ENCODE measurements at regions not wholly inside any gene's neighbourhood (a gene's known extent, or its start where the extent isn't known, plus 50 kb on each side); places are given as distances from the start of the nearest gene placed in this dataset.
"Not testable (repeated sequence)": the region's sequence is repeated elsewhere in the genome, so short reads cannot be mapped to it uniquely, and the experiment has no call there.

DNA sequence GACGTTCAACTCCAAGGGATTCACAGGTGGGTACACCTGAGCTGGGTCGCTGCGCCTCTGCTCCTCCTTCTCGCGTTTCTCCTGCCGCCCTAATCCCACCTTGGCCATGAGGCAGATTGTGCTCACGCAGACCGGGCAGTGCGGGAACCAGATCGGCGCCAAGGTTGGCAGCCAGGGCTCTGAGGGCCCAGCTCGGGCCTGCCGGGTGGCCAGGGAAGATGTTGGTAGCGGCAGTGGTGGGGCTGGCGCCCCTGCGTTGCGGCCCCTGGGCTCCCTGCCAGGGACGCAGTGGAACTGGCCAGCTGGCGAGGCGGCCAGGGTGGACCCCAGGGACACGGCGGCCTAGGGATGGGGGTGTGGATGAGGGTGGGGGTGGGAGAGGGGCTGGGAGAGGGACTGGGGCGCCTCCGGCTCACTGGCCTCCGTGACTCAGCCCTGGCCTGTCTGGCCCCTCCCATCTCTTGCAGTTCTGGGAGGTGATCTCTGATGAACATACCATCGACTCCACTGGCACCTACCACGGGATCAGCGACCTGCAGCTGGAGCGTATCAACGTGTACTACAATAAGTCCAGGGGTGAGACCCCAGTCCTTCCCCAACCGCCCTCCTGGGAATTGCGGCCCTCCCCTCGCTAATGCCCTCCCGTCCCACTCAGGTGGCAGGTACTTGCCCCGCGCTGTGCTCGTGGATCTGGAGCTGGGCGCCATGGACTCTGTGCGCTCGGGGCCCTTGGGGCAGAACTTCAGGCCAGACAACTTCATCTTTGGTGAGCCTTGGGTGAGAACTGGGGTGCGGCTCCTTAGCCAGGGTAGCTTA, 114.9 kb upstream of the ALG10B start:
- CTCF ChIA-PET = no interaction called here
- Mint-ChIP-seq H3K4me1 (ENCODE audit: insufficient read depth, unreplicated experiment) (no peaks in the 10 kb centered on the region), H3K4me3 (ENCODE audit: unreplicated experiment) (no peak overlapping the region), H3K27ac (ENCODE audit: low read depth, unreplicated experiment) (no peak overlapping the region), H3K36me3 (ENCODE audit: insufficient read depth, unreplicated experiment) (no peaks in the 10 kb centered on the region), H3K27me3 (ENCODE audit: insufficient read depth, unreplicated experiment) (no peaks in the 10 kb centered on the region), H3K9me3 (ENCODE audit: unreplicated experiment) (no peaks in the 10 kb centered on the region)
- POLR2A ChIA-PET = interaction anchor here (0.6 kb wide), 1 partner anchor 10 kb away, joined by 3 read pairs; no protein-coding TSS in a partner anchor
- TF ChIP-seq, protein P1, sequence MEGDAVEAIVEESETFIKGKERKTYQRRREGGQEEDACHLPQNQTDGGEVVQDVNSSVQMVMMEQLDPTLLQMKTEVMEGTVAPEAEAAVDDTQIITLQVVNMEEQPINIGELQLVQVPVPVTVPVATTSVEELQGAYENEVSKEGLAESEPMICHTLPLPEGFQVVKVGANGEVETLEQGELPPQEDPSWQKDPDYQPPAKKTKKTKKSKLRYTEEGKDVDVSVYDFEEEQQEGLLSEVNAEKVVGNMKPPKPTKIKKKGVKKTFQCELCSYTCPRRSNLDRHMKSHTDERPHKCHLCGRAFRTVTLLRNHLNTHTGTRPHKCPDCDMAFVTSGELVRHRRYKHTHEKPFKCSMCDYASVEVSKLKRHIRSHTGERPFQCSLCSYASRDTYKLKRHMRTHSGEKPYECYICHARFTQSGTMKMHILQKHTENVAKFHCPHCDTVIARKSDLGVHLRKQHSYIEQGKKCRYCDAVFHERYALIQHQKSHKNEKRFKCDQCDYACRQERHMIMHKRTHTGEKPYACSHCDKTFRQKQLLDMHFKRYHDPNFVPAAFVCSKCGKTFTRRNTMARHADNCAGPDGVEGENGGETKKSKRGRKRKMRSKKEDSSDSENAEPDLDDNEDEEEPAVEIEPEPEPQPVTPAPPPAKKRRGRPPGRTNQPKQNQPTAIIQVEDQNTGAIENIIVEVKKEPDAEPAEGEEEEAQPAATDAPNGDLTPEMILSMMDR (IDR thresholded peaks at IDR 0.05; ENCODE audit: unreplicated experiment) = no peak
- no TSS peak for BruUV-seq (replicated peaks)
- no peak for DNase-seq (ENCODE audit: unreplicated experiment)
- intact Hi-C loops (cut with micrococcal nuclease) = no loop called here

DNA sequence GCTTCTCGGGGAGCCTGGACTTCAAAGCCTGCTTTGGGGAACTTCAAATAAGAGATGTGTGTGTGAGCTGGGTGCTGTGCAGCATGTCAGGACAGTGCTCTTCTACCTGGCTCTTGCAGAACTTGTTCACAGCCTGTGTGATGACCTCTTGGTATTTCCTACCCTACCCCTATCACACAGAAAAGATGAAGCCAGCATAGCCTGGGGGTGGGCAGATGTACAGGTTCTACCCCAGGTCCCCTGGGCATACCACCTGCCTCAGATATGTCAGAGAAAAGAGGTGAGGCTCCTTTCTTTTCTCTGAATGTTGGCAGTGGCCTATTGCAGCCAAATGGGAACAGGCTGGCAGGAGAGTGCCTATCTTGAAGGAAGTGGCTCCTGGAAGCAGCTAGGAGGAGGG, 111.7 kb upstream of the ALG10B start:
- Mint-ChIP-seq H3K27ac (ENCODE audit: low read depth, unreplicated experiment) (no peak overlapping the region), H3K36me3 (ENCODE audit: insufficient read depth, unreplicated experiment) (no peaks in the 10 kb centered on the region), H3K4me1 (ENCODE audit: insufficient read depth, unreplicated experiment) (no peaks in the 10 kb centered on the region), H3K4me3 (ENCODE audit: unreplicated experiment) (no peak overlapping the region), H3K27me3 (ENCODE audit: insufficient read depth, unreplicated experiment) (no peaks in the 10 kb centered on the region), H3K9me3 (ENCODE audit: unreplicated experiment) (no peaks in the 10 kb centered on the region)
- POLR2A ChIA-PET = no interaction called here
- no peak for DNase-seq (ENCODE audit: unreplicated experiment)
- BruUV-seq (replicated peaks) = no TSS peak
- CTCF ChIA-PET = no interaction called here
- intact Hi-C loops (cut with micrococcal nuclease) = no loop called here
- TF ChIP-seq, protein P1 (IDR thresholded peaks at IDR 0.05; ENCODE audit: unreplicated experiment) = no peak

DNA sequence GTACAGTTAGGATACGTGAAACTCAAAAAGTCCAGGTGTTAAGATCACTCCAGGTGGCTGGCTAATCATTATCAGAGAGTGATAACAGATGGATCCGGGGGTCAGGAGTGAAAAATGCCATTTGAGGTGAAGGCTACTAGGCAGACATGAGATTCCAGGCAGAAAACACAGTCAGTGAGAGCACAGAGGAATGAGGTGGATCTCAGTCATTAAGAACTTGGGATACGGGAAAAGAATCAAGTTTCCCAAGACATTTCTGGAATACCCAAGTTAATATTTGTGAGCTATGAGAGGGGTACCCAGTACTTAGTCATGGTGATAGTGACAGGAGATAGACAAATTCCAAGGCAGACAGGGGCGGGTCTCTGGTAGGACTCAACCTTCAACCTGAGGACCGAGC, 94.6 kb upstream of the ALG10B start:
- Mint-ChIP-seq H3K4me3 (ENCODE audit: unreplicated experiment) (no peak overlapping the region), H3K4me1 (ENCODE audit: insufficient read depth, unreplicated experiment) (no peaks in the 10 kb centered on the region), H3K9me3 (ENCODE audit: unreplicated experiment) (no peaks in the 10 kb centered on the region), H3K36me3 (ENCODE audit: insufficient read depth, unreplicated experiment) (no peaks in the 10 kb centered on the region), H3K27ac (ENCODE audit: low read depth, unreplicated experiment) (no peak overlapping the region), H3K27me3 (ENCODE audit: insufficient read depth, unreplicated experiment) (no peaks in the 10 kb centered on the region)
- intact Hi-C loops (cut with micrococcal nuclease) = no loop called here
- TF ChIP-seq, protein P1 (IDR thresholded peaks at IDR 0.05; ENCODE audit: unreplicated experiment) = no peak
- DNase-seq (ENCODE audit: unreplicated experiment) = no peak
- CTCF ChIA-PET = no interaction called here
- no TSS peak for BruUV-seq (replicated peaks)
- POLR2A ChIA-PET = no interaction called here

DNA sequence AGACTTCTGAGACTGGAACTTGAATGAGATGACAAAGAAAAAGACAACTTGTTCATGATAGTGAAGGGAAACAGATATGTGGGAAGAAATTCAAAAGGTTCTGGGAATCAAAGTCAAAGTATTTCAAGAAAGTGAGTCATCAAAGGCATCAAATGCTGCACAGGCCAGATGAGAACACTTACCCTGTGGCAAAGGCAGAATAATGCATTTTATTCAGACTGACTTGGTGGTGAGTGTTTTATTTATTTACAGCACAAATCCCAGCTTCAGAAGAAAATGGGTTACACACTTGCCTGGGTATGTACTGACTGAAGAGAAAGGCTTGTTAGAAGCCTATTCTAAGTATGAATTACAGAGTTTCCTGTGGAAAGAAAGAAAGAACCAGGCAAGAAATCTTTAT, 78.2 kb upstream of the ALG10B start:
- CTCF ChIA-PET = not testable (repeated sequence)
- peak; percentile 35 for DNase-seq (ENCODE audit: unreplicated experiment)

More for the DNA sequence above, 78.2 kb upstream of the ALG10B start:
- POLR2A ChIA-PET = interaction anchor here (0.7 kb wide), 1 partner anchor 30 kb away, joined by 3 read pairs; no protein-coding TSS in a partner anchor
- intact Hi-C loops (cut with micrococcal nuclease); H3K36me3 Mint-ChIP-seq (ENCODE audit: insufficient read depth, unreplicated experiment); H3K27ac Mint-ChIP-seq (ENCODE audit: low read depth, unreplicated experiment); BruUV-seq (replicated peaks); H3K9me3 Mint-ChIP-seq (ENCODE audit: unreplicated experiment); H3K4me3 Mint-ChIP-seq (ENCODE audit: unreplicated experiment); H3K27me3 Mint-ChIP-seq (ENCODE audit: insufficient read depth, unreplicated experiment); H3K4me1 Mint-ChIP-seq (ENCODE audit: insufficient read depth, unreplicated experiment): not testable (repeated sequence)

All from MCF 10A (cell line).